ENCODE measurements at regions not wholly inside any gene's neighbourhood (a gene's known extent, or its start where the extent isn't known, plus 50 kb on each side); places are given as distances from the start of the nearest gene placed in this dataset.

GRCh38 chr7:30232391-30232790, 52.0 kb upstream of the ZNRF2 start:
- Histone ChIP-seq H3K79me2 (ENCODE audit: control insufficient read depth, insufficient read depth, low read length, unreplicated experiment) (no peaks in the 10 kb centered on the region), H2AFZ (ENCODE audit: low read length, unreplicated experiment) (no peak overlapping the region), H3K4me1 (ENCODE audit: control insufficient read depth, insufficient read depth, low read length, unreplicated experiment) (no peaks in the 10 kb centered on the region), H3K27ac (ENCODE audit: low read depth, low read length) (no peak overlapping the region), H3K36me3 (ENCODE audit: insufficient read depth, low read length) (no peaks in the 10 kb centered on the region), H3K4me3 (ENCODE audit: low read depth, low read length) (no peak overlapping the region), H3K27me3 (ENCODE audit: insufficient read depth, low read length) (peaks cover 10% of the 10 kb centered on the region; the same call in 1 of the 2 replicates)
